GM23338 (cell line): ENCODE measurements at regions not wholly inside any gene's neighbourhood (a gene's known extent, or its start where the extent isn't known, plus 50 kb on each side); places are given as distances from the start of the nearest gene placed in this dataset.

Source experiments
- ATAC-seq: fragments of 200-7000 bp; cut with Tn5 transposase; 3 replicates; pipeline ENCODE4 v1.9.1; 2020
- DNase-seq: peaks from one replicate; pipeline ENCODE4 v3.0.0-alpha.2; 2015; ENCODE audit warnings: low spot score
- H2AFZ ChIP-seq: fragments of 200-600 bp; sonication (generic); 2 replicates; pipeline ENCODE4 v1.8.0; 2016; ENCODE audit warnings: antibody characterized with exemption, mild to moderate bottlenecking, moderate library complexity
- H3F3A ChIP-seq: fragments of 200-600 bp; sonication (generic); replicated peaks from 2 replicates; pipeline ENCODE4 v1.8.0; 2017; ENCODE audit warnings: antibody characterized with exemption, mixed run types, low read depth
- H3K27ac ChIP-seq: fragments of 200-600 bp; sonication (generic); 2 replicates; pipeline ENCODE4 v1.6.1; 2016; ENCODE audit warnings: low read depth
- H3K27me3 ChIP-seq: fragments of 200-600 bp; sonication (generic); 2 replicates; pipeline ENCODE4 v1.8.0; 2016; ENCODE audit warnings: mild to moderate bottlenecking, mixed run types, moderate library complexity; ENCODE audit not compliant: insufficient read depth
- H3K36me3 ChIP-seq: fragments of 200-600 bp; sonication (generic); 2 replicates; pipeline ENCODE4 v1.8.0; 2016; ENCODE audit warnings: mild to moderate bottlenecking; ENCODE audit not compliant: insufficient read depth
- H3K4me1 ChIP-seq: fragments of 200-600 bp; sonication (generic); 2 replicates; pipeline ENCODE4 v1.8.0; 2016; ENCODE audit warnings: mild to moderate bottlenecking, moderate library complexity; ENCODE audit not compliant: insufficient read depth
- H3K4me2 ChIP-seq: fragments of 200-600 bp; sonication (generic); 2 replicates; pipeline ENCODE4 v1.7.1; 2017; ENCODE audit warnings: mixed run types
- H3K4me3 ChIP-seq: fragments of 200-600 bp; sonication (generic); 2 replicates; pipeline ENCODE4 v1.6.1; 2016; ENCODE audit warnings: mixed run types
- H3K79me2 ChIP-seq: fragments of 200-600 bp; sonication (generic); replicated peaks from 2 replicates; pipeline ENCODE4 v1.8.0; 2017; ENCODE audit warnings: mild to moderate bottlenecking; ENCODE audit not compliant: insufficient read depth
- H3K9me2 ChIP-seq: fragments of 200-600 bp; sonication (generic); 2 replicates; pipeline ENCODE4 v1.8.0; 2017; ENCODE audit not compliant: insufficient read depth
- H4K20me1 ChIP-seq: fragments of 200-600 bp; sonication (generic); replicated peaks from 2 replicates; pipeline ENCODE4 v1.8.0; 2017; ENCODE audit warnings: mild to moderate bottlenecking; ENCODE audit not compliant: insufficient read depth
- H3K27ac Mint-ChIP-seq: 2 replicates; pipeline ENCODE4 v1.8.0; 2020; ENCODE audit warnings: inconsistent platforms, mild to moderate bottlenecking, moderate library complexity, mixed read lengths
- H3K27me3 Mint-ChIP-seq: 3 replicates; pipeline ENCODE4 v1.8.0; 2022; ENCODE audit warnings: low read depth, mild to moderate bottlenecking, moderate library complexity, mixed read lengths, inconsistent platforms; ENCODE audit not compliant: insufficient read depth, poor library complexity
- H3K36me3 Mint-ChIP-seq: 3 replicates; pipeline ENCODE4 v1.8.0; 2021; ENCODE audit warnings: low read depth, mild to moderate bottlenecking, inconsistent platforms, moderate library complexity, mixed read lengths
- H3K4me1 Mint-ChIP-seq: 3 replicates; pipeline ENCODE4 v1.8.0; 2020; ENCODE audit warnings: mild to moderate bottlenecking, inconsistent platforms, mixed read lengths
- H3K4me3 Mint-ChIP-seq: 3 replicates; pipeline ENCODE4 v1.8.0; 2021; ENCODE audit warnings: moderate library complexity, mild to moderate bottlenecking, inconsistent platforms, mixed read lengths
- H3K9me3 Mint-ChIP-seq: 3 replicates; pipeline ENCODE4 v1.8.0; 2020; ENCODE audit warnings: moderate library complexity, mild to moderate bottlenecking, inconsistent platforms, mixed read lengths
- CREB1 ChIP-seq: fragments of 250-450 bp; sonication (Bioruptor Pico); IDR thresholded peaks from 2 replicates; pipeline ENCODE4 v1.5.0; 2020; ENCODE audit warnings: low read depth, mild to moderate bottlenecking, moderate library complexity
- NANOG ChIP-seq: IDR thresholded peaks from 2 replicates; pipeline ENCODE4 v1.6.1; 2016; ENCODE audit warnings: antibody characterized with exemption, borderline replicate concordance
- ZNF114 ChIP-seq: fragments of 250-450 bp; sonication (Bioruptor Pico); IDR thresholded peaks from 2 replicates; pipeline ENCODE4 v1.5.0; 2020; ENCODE audit warnings: mild to moderate bottlenecking, moderate library complexity
- ZNF331 ChIP-seq: fragments of 250-450 bp; sonication (Bioruptor Pico); IDR thresholded peaks from 2 replicates; pipeline ENCODE4 v1.5.0; 2020; ENCODE audit warnings: low read depth, mild to moderate bottlenecking, moderate library complexity
- ZNF462 ChIP-seq: fragments of 250-450 bp; sonication (Bioruptor Pico); IDR thresholded peaks from 2 replicates; pipeline ENCODE4 v1.5.0; 2020; ENCODE audit warnings: mild to moderate bottlenecking, moderate library complexity
- TF ChIP-seq, protein P1 (sequence below): IDR thresholded peaks from 2 replicates; pipeline ENCODE4 v1.6.1; 2016; ENCODE audit warnings: antibody characterized with exemption
- TF ChIP-seq, protein P2 (sequence below), 2 experiments: fragments of 200-600 bp in 1 of 2; sonication (generic) in 1 of 2; conservative IDR thresholded peaks; 2 replicates each; pipeline versions ENCODE4 v1.5.1 to v1.6.1; 2016 to 2017; ENCODE audit warnings: antibody characterized with exemption in 2 of 2, low read depth in 2 of 2, mild to moderate bottlenecking in 2 of 2, moderate library complexity in 1 of 2

DNA sequence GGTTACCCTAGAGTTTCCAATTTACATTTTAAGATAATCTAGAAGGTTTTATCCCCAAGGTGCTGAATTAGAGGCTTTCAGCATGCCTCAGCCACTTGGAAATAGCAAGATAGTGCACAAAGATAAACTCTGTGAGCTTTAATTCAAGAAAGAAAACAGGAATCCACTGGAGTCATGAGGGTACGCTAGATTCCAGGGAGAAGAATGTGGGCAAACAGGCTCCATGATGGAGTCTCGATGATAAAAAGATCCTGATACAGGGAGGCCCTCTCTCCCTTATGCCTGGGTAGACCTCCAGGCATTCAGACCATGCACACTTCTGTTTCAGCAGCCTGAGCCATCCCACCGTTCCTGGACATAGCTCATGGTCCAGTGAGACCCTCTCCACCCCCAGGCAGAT lies 344.6 kb upstream of the LCORL start (continued):
- TF ChIP-seq ZNF462, result no peak
- no peak for TF ChIP-seq CREB1 (CRISPR knock-in tag)

GRCh38 chr4:18343581-18343980 lies 322.0 kb upstream of the LCORL start:
- ATAC-seq (no peak), DNase-seq (no peak)
- Histone ChIP-seq H3K4me3 (no peak overlapping the region), H3K79me2 (no peaks in the 10 kb centered on the region), H3K9me2 (peaks cover 3% of the 10 kb centered on the region), H3K4me2 (no peak overlapping the region), H3F3A (no peaks in the 10 kb centered on the region), H3K27ac (no peak overlapping the region), H3K36me3 (no peaks in the 10 kb centered on the region), H3K4me1 (no peaks in the 10 kb centered on the region), H4K20me1 (no peaks in the 10 kb centered on the region), H2AFZ (no peak overlapping the region), H3K27me3 (no peaks in the 10 kb centered on the region)
- H3K4me1 Mint-ChIP-seq, result no peaks in the 10 kb centered on the region
- H3K4me3 Mint-ChIP-seq, result no peak overlapping the region
- no peaks in the 10 kb centered on the region; the same call in 2 of the 3 replicates for H3K36me3 Mint-ChIP-seq
- H3K27ac Mint-ChIP-seq, result no peak overlapping the region
- no peaks in the 10 kb centered on the region for H3K27me3 Mint-ChIP-seq
- peaks cover 10% of the 10 kb centered on the region; the same call in 2 of the 3 replicates for H3K9me3 Mint-ChIP-seq
- TF ChIP-seq, protein P1, sequence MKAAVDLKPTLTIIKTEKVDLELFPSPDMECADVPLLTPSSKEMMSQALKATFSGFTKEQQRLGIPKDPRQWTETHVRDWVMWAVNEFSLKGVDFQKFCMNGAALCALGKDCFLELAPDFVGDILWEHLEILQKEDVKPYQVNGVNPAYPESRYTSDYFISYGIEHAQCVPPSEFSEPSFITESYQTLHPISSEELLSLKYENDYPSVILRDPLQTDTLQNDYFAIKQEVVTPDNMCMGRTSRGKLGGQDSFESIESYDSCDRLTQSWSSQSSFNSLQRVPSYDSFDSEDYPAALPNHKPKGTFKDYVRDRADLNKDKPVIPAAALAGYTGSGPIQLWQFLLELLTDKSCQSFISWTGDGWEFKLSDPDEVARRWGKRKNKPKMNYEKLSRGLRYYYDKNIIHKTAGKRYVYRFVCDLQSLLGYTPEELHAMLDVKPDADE, result no peak
- TF ChIP-seq, protein P2, sequence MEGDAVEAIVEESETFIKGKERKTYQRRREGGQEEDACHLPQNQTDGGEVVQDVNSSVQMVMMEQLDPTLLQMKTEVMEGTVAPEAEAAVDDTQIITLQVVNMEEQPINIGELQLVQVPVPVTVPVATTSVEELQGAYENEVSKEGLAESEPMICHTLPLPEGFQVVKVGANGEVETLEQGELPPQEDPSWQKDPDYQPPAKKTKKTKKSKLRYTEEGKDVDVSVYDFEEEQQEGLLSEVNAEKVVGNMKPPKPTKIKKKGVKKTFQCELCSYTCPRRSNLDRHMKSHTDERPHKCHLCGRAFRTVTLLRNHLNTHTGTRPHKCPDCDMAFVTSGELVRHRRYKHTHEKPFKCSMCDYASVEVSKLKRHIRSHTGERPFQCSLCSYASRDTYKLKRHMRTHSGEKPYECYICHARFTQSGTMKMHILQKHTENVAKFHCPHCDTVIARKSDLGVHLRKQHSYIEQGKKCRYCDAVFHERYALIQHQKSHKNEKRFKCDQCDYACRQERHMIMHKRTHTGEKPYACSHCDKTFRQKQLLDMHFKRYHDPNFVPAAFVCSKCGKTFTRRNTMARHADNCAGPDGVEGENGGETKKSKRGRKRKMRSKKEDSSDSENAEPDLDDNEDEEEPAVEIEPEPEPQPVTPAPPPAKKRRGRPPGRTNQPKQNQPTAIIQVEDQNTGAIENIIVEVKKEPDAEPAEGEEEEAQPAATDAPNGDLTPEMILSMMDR (conservative IDR thresholded peaks at IDR 0.05; ENCODE audit: low read depth in 2 of 2), result no peak
- TF ChIP-seq NANOG (no peak), ZNF462 (no peak), CREB1 (CRISPR knock-in tag) (no peak), ZNF331 (CRISPR knock-in tag) (no peak), ZNF114 (CRISPR knock-in tag) (no peak)
